ENCODE measurements at regions not wholly inside any gene's neighbourhood (a gene's known extent, or its start where the extent isn't known, plus 50 kb on each side); places are given as distances from the start of the nearest gene placed in this dataset.
A peak's percentile ranks its signal among the peaks of the same experiment; 100 is the strongest.

DNA sequence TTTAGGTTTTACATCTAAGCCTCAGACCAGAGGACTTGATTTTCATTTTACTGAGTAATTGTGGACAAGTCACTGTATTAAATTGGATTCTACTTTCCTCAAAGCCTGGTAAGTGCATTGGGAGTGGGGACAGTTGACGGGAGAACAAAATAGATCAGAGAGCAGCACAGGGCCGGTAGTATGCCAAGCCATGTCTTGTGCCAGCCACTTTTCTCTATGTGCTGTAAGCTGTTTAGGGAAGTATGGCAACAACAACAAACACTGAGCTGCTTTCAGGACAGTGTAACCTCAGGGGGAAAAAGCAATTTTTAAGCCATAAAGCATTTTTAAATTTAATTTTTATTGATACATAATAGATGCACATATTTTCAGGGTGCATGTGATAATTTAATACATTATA is 365.9 kb upstream of the IGFBP3 start:
- intact Hi-C loops (cut with DNase I) = no loop called here
- Histone ChIP-seq H3K4me1 (ENCODE audit: control insufficient read depth in 2 of 3, insufficient read depth in 2 of 3, low read depth in 1 of 3, low read length in 3 of 3) (peaks cover 0 to 3% (median 0%) of the 10 kb centered on the region in 3 donors), H3K9ac (ENCODE audit: low read length in 3 of 3) (no peak overlapping the region), H3K4me3 (ENCODE audit: low read length in 3 of 3) (no peak overlapping the region), H3K36me3 (ENCODE audit: control insufficient read depth in 2 of 3, insufficient read depth in 3 of 3, low read length in 3 of 3) (no peaks in the 10 kb centered on the region), H3K9me3 (ENCODE audit: control insufficient read depth in 2 of 3, insufficient read depth in 1 of 3, low read length in 3 of 3) (no peaks in the 10 kb centered on the region), H3K27me3 (ENCODE audit: control insufficient read depth, insufficient read depth, low read length) (no peaks in the 10 kb centered on the region), H3K27ac (ENCODE audit: low read depth in 2 of 2, low read length in 2 of 2) (no peak overlapping the region)
- TF ChIP-seq, protein P1, sequence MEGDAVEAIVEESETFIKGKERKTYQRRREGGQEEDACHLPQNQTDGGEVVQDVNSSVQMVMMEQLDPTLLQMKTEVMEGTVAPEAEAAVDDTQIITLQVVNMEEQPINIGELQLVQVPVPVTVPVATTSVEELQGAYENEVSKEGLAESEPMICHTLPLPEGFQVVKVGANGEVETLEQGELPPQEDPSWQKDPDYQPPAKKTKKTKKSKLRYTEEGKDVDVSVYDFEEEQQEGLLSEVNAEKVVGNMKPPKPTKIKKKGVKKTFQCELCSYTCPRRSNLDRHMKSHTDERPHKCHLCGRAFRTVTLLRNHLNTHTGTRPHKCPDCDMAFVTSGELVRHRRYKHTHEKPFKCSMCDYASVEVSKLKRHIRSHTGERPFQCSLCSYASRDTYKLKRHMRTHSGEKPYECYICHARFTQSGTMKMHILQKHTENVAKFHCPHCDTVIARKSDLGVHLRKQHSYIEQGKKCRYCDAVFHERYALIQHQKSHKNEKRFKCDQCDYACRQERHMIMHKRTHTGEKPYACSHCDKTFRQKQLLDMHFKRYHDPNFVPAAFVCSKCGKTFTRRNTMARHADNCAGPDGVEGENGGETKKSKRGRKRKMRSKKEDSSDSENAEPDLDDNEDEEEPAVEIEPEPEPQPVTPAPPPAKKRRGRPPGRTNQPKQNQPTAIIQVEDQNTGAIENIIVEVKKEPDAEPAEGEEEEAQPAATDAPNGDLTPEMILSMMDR (IDR thresholded peaks at IDR 0.05; ENCODE audit: borderline replicate concordance, extremely low read depth, insufficient read depth) = no peak
- no peak for DNase-seq
- no peak for FAIRE-seq

DNA sequence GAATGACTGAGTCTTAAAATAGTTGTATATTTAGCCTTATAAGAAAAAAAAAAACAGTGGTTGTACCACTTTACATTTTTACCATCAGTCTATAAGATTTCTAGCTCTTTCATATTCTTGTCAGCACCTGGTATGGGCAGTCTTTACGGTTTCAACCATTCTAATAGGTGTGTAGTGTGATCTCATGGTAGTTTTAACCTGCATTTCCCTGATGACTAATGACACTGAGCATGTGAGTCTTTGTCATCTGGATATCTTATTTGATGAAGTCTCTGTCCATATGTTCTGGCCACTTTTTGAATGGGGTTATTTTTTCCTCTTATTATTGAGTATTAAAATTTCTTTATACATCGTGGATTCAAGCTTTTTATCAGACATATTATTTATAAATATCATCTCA is 365.3 kb upstream of the IGFBP3 start:
- Histone ChIP-seq H3K4me3 (ENCODE audit: low read length in 3 of 3) (no peak overlapping the region), H3K27me3 (ENCODE audit: control insufficient read depth, insufficient read depth, low read length) (no peaks in the 10 kb centered on the region), H3K9ac (ENCODE audit: low read length in 3 of 3) (no peak overlapping the region), H3K36me3 (ENCODE audit: control insufficient read depth in 2 of 3, insufficient read depth in 3 of 3, low read length in 3 of 3) (no peaks in the 10 kb centered on the region), H3K27ac (ENCODE audit: low read depth in 2 of 2, low read length in 2 of 2) (no peak overlapping the region), H3K9me3 (ENCODE audit: control insufficient read depth in 2 of 3, insufficient read depth in 1 of 3, low read length in 3 of 3) (no peaks in the 10 kb centered on the region), H3K4me1 (ENCODE audit: control insufficient read depth in 2 of 3, insufficient read depth in 2 of 3, low read depth in 1 of 3, low read length in 3 of 3) (peaks cover 0 to 3% (median 0%) of the 10 kb centered on the region in 3 donors)
- FAIRE-seq (no peak), DNase-seq (no peak)
- intact Hi-C loops (cut with DNase I) = no loop called here
- TF ChIP-seq, protein P1 (IDR thresholded peaks at IDR 0.05; ENCODE audit: borderline replicate concordance, extremely low read depth, insufficient read depth) = no peak

DNA sequence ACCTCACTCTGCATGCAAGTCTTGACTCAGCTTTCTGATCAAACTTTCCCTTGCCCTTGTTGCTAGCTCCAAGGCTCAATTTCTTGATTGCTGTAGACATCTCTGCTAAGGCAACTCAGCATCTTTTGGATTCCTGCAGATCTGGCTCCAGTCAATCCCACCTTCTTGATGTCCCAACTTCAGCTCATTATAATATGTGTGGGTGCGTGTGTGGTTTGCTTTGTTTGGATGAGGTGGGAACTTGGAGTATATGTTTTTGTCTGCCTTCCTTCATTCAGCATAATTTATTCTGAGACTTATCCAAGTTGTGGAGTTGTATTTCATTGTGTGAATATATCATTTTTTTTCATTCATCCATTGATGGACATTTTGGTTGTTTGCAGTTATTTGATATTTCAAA is 364.8 kb upstream of the IGFBP3 start:
- no peak for FAIRE-seq
- TF ChIP-seq, protein P1 (IDR thresholded peaks at IDR 0.05; ENCODE audit: borderline replicate concordance, extremely low read depth, insufficient read depth) = no peak
- H3K9ac ChIP-seq (ENCODE audit: low read length in 3 of 3) = no peak overlapping the region
- H3K27ac ChIP-seq (ENCODE audit: low read depth in 2 of 2, low read length in 2 of 2) = no peak overlapping the region
- no peaks in the 10 kb centered on the region for H3K27me3 ChIP-seq (ENCODE audit: control insufficient read depth, insufficient read depth, low read length)
- intact Hi-C loops (cut with DNase I) = no loop called here
- no peak for DNase-seq
- H3K4me3 ChIP-seq (ENCODE audit: low read length in 3 of 3) = no peak overlapping the region
- no peaks in the 10 kb centered on the region for H3K9me3 ChIP-seq (ENCODE audit: control insufficient read depth in 2 of 3, insufficient read depth in 1 of 3, low read length in 3 of 3)
- no peaks in the 10 kb centered on the region for H3K4me1 ChIP-seq (ENCODE audit: control insufficient read depth in 2 of 3, insufficient read depth in 2 of 3, low read depth in 1 of 3, low read length in 3 of 3)
- no peaks in the 10 kb centered on the region for H3K36me3 ChIP-seq (ENCODE audit: control insufficient read depth in 2 of 3, insufficient read depth in 3 of 3, low read length in 3 of 3)

DNA sequence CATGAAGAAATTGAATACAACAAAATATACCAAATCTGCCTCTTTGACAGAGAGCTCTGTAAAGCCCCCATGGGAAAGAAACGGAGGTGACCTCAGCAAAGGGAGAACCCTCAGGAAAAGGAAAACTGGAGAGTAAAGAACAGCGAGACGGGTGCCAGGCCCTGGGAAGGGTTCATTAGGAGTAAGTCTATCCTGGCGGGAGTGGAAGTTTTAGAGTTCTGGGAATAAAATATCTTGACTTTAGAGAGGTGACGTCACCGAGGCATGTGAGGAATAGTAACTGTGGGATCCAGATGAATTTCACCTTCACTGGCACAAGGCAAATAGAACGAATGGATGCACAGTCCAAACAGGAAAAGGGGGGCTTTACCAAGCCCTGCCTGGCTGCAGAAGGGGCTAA is 362.8 kb upstream of the IGFBP3 start:
- H3K27ac ChIP-seq (ENCODE audit: low read depth in 2 of 2, low read length in 2 of 2) = no peak overlapping the region
- FAIRE-seq (no peak), DNase-seq (peak in 1 of 5 donors; percentile 46)
- no peaks in the 10 kb centered on the region for H3K36me3 ChIP-seq (ENCODE audit: control insufficient read depth in 2 of 3, insufficient read depth in 3 of 3, low read length in 3 of 3)
- intact Hi-C loops (cut with DNase I) = no loop called here
- H3K4me1 ChIP-seq (ENCODE audit: control insufficient read depth in 2 of 3, insufficient read depth in 2 of 3, low read depth in 1 of 3, low read length in 3 of 3) = no peaks in the 10 kb centered on the region
- H3K9ac ChIP-seq (ENCODE audit: low read length in 3 of 3) = no peak overlapping the region
- H3K9me3 ChIP-seq (ENCODE audit: control insufficient read depth in 2 of 3, insufficient read depth in 1 of 3, low read length in 3 of 3) = no peaks in the 10 kb centered on the region
- TF ChIP-seq, protein P1 (IDR thresholded peaks at IDR 0.05; ENCODE audit: borderline replicate concordance, extremely low read depth, insufficient read depth) = no peak
- H3K4me3 ChIP-seq (ENCODE audit: low read length in 3 of 3) = no peak overlapping the region
- H3K27me3 ChIP-seq (ENCODE audit: control insufficient read depth, insufficient read depth, low read length) = no peaks in the 10 kb centered on the region
